ENCODE measurements at regions not wholly inside any gene's neighbourhood (a gene's known extent, or its start where the extent isn't known, plus 50 kb on each side); places are given as distances from the start of the nearest gene placed in this dataset.
"Not testable (repeated sequence)": the region's sequence is repeated elsewhere in the genome, so short reads cannot be mapped to it uniquely, and the experiment has no call there.

- no peak for DNase-seq
Observed at GRCh38 chr3:4030624-4031023, 231.4 kb downstream of the LRRN1 start.

- no peak for DNase-seq
Observed at GRCh38 chr3:4033296-4033695, 234.1 kb downstream of the LRRN1 start.

GRCh38 chr3:4036046-4036445, 236.8 kb downstream of the LRRN1 start:
- no peak for DNase-seq

DNA sequence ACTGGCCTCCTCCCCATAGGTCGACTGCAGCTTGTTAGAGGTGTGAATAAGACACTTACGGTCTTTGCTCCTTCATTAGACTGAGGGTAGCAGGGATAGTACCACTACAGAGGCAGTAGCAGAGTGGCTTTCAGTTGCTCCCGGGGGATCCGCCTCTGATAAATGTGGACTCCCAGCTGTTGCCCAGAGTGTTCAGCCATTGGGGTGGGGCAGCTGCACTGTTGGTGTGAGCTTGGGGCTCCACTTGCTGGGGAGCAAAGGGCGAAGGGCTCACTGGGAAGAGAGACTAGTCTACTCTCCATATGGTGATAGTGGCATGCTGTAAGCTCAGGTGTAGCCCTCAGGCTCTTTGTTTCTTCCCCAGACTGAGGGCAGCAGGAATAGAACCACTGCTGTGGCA, 239.1 kb downstream of the LRRN1 start:
- no peak for DNase-seq

DNA sequence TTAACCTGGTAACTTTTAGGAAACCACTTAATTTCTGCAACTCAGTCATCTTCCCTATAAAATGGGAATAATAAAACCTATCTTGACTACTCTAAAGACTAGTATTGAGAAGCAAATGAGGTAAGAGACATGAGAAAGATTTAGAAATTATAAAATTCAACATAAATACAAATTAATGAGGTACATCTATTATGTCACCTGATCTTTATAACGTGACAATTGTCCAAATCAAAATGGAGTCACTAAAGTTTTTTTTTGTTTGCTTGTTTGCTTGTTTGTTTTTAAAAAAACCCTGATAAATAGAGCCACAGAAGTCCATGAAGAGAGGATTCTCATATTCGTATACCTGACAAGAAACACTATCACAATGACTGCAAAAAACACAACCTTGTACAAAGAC, 242.8 kb downstream of the LRRN1 start:
- DNase-seq = no peak

DNA sequence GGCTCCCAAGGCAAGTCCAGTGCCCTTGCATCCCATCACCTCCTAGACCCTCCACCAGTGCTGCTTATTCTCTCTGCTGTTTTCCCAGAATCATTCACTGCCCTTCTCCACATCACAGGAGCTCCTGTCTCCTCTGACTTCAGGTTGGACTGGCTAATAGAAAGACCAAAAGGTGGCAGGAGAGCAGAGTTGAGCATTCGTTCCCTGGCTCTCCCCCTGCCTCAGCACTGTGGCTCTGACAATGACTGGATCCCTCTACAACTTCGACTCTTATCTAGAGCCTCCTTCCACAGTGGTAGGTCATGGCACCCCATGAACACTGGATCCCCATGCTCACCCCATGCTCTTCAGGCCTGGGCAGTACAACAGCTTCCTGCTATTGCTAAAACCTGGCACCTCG, 243.6 kb downstream of the LRRN1 start:
- DNase-seq = no peak

- DNase-seq = no peak
Observed at GRCh38 chr3:4043867-4044575, 244.8 kb downstream of the LRRN1 start.

GRCh38 chr3:4044619-4045018, 245.4 kb downstream of the LRRN1 start:
- no peak for DNase-seq

DNA sequence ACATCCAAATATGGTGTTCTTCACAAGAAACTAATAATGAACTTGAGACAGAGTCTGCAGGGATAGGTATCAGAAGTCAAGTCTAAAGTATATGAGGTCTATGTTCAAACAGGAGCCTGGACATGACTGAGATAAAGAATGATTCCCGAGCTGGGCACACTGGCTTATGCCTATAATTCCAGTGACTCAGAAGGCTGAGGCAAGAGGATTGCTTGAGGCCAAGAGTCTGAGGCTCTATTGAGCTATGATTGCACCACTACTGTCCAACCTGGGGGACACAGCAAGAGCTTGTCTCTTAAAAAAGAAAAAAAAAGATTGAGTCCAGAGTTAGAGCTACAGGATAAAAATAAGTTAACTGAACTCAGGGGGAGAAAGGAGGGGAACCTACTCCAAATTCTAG, 246.5 kb downstream of the LRRN1 start:
- DNase-seq = no peak

DNA sequence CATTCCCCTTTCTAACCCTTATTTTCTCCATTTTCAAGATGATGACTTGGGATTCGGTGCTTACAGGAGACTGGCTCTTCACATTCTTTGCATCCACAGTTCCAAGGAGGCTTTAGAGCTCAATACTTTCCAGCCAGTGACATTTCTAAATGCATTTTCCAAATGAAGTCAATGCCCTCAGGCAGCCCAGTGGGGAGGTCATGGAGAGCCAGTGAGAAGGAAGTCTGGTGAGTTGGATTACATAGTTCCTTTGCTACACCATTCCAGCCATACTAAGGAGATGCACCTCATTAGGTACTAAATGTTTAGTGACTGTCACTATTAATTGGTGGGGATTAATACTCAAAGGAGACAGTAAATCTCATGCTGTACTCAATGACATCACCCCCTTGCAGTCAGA, 248.1 kb downstream of the LRRN1 start:
- DNase-seq = peak; percentile 63

DNA sequence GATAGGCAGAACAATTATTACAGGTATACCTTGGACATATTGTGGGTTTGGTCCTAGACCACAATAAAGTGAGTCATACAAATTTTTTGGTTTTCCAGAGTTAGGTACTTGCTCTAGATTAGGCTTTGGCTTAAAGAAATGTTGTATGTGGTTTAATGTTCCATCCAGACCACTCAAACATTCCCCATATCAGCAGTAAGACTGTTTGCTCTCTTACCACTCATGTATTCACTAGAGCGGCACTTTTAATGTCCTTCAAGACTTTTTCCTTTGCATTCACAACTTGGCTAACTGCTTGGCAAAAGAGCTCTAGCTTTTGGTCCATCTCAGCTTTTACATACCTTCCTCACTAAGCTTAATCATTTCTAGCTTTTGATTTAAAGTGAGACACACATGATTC, 250.5 kb upstream of the SETMAR start:
- DNase-seq = no peak

- DNase-seq = no peak
Observed at GRCh38 chr3:4053975-4054374, 249.2 kb upstream of the SETMAR start.

GRCh38 chr3:4060064-4060463, 243.1 kb upstream of the SETMAR start:
- peak; percentile 68 for DNase-seq

DNA sequence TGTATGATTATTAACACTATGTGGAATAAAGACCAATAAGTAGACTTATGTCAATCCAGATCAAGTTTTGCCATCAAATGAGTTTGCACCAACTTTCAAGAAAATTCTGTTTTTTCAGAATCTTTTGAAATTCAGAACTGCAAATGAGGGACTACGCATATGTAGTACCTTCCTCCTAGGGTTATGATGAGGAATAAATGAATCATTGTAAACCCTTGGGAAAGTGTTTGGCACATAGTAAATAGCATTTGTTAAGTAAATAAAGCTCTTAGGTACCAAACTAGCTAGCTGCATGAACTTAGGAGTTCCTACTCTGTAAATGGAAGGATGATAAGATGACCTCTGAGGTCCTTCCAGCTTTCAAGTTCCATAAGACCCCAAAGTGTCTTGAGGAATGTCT, 242.6 kb upstream of the SETMAR start:
- DNase-seq = no peak

- no peak for DNase-seq
Observed at GRCh38 chr3:4061195-4061594, 242.0 kb upstream of the SETMAR start.

DNA sequence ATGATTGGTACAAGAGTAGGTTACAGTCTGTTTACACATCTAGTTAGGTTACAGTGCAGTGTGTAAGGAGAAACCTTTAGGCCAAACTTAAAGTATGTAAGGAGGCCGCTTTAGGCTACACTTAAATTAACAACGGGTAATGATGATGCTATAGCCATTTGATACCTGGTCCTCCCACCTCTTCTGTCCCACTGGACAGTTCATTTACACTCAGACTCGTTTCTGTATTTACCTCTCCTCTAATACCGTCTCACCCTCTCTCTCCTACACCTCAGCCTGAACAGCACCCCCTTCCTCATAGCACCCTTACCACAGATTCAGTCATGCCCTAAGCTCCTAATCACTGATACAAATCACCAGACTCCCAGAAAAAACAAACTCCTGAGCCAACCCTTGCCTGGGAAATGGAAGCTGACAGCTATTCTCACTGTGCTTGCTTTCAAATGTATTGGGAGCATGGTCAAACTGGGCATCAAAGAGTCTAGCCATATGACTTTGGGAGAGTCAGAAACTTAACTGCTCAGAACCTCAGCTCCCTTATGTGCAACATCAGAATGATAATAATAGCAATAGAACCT, 241.3 kb upstream of the SETMAR start:
- DNase-seq = no peak

DNA sequence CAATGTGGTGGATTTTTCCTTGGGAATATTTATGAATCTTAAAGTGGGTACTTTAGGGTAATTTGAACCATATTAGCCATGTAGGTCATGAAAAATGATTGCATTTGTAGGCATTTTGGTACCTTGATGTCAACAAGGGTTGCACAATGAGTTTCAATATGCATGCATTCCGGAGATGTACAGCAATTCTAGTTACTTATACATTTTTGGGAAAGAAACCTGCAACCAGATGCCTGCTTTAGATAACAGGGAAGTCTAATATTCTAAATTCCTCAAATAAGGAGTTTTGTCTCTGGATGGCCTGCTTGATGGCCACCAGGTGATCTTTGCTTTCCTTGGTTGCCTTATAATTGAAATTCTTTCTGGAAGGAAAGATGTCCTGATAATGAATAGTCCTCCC, 240.5 kb upstream of the SETMAR start:
- no peak for DNase-seq

- no peak for DNase-seq
Observed at GRCh38 chr3:4063916-4064574, 239.1 kb upstream of the SETMAR start.

DNA sequence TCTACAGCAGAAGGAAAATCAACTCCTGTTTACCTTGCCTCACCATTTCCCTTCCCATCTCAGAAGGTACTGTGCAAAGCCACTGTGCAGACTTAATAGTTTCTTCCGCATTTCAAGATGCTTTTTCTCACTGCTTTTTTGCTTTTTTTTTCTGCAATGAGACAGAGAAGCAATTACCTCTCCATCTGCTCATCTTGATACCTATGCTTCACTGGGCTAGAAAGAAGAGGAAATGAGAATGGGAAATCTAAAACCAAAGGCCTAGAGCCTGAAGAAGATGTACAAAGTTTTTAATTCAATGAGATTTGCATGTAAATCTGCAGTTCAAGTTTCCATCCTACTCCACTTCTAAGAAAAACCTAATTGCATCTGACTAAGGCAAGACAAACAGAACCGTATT, 238.1 kb upstream of the SETMAR start:
- no peak for DNase-seq

DNA sequence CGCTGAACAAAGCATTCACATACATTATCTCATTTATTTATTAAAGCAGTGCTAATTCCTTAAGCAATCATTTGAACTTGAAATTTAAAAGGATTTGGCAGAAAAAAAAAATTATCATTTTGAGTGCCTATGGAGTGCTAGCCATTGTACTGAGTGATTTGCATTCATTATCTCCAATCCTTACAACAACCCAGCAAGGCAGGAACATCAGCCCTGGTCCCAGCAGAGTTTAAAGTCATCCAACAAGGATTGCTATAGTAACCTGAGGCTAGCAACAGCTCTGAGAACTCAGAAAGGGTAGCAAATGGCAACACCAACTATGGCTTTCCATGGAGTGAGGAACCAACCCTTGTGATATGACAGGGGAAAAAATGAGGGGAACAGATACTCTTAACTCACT, 237.6 kb upstream of the SETMAR start:
- DNase-seq = no peak

DNA sequence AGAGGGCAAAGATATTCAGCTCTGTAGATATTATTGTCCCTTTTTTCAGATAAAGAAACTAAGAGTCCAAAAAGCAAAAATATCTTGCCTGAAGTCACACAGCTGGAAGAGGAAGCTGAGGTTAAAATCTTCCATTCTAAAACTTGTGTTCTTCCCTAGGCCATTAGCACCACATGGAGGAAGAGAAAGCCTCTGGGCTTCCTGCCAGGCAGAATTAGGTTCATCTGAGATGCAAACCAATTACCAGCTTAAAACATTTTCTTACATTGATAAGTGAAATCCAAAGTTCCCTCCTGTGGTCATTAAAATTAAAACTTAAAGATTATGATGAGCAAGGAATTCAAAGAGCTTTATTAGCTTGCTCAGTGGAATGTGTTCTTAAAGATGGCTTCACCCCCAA, 235.3 kb upstream of the SETMAR start:
- DNase-seq = no peak

GRCh38 chr3:4069796-4070195, 233.4 kb upstream of the SETMAR start:
- DNase-seq = no peak

- peak; percentile 83 for DNase-seq
Observed at GRCh38 chr3:4071481-4072184, 231.5 kb upstream of the SETMAR start.

- DNase-seq = not testable (repeated sequence)
Observed at GRCh38 chr3:4077278-4077677, 225.9 kb upstream of the SETMAR start.

All from islet precursor cell (in vitro differentiated cells).